Astrocyte of the hippocampus (primary cell): ENCODE measurements at regions not wholly inside any gene's neighbourhood (a gene's known extent, or its start where the extent isn't known, plus 50 kb on each side); places are given as distances from the start of the nearest gene placed in this dataset.
A peak's percentile ranks its signal among the peaks of the same experiment; 100 is the strongest.
"Not testable (repeated sequence)": the region's sequence is repeated elsewhere in the genome, so short reads cannot be mapped to it uniquely, and the experiment has no call there.

Experiments
- DNase-seq: peaks from one replicate; pipeline ENCODE4 v3.0.0; 2011; ENCODE audit warnings: low read depth, low spot score

- DNase-seq, result no peak
Observed at GRCh38 chr3:28139967-28140634, 101.3 kb upstream of the CMC1 start.

- DNase-seq, result no peak
Observed at GRCh38 chr3:28140664-28141063, 100.8 kb upstream of the CMC1 start.

- DNase-seq, result no peak
Observed at GRCh38 chr3:28149960-28150359, 91.5 kb upstream of the CMC1 start.

- DNase-seq, result no peak
Observed at GRCh38 chr3:28150465-28151206, 90.8 kb upstream of the CMC1 start.

GRCh38 chr3:28151207-28151550 lies 90.2 kb upstream of the CMC1 start:
- no peak for DNase-seq

GRCh38 chr3:28151608-28152228 lies 89.7 kb upstream of the CMC1 start:
- DNase-seq, result no peak

GRCh38 chr3:28155631-28156030 lies 85.8 kb upstream of the CMC1 start:
- DNase-seq, result no peak

- DNase-seq, result not testable (repeated sequence)
Observed at GRCh38 chr3:28156599-28156998, 84.8 kb upstream of the CMC1 start.

GRCh38 chr3:28171962-28172361 lies 69.5 kb upstream of the CMC1 start:
- no peak for DNase-seq

GRCh38 chr3:28172748-28173147 lies 68.7 kb upstream of the CMC1 start:
- DNase-seq, result no peak

GRCh38 chr3:28173836-28174235 lies 67.6 kb upstream of the CMC1 start:
- DNase-seq, result peak; percentile 6

- DNase-seq, result no peak
Observed at GRCh38 chr3:28186748-28187147, 54.7 kb upstream of the CMC1 start.

- DNase-seq, result no peak
Observed at GRCh38 chr3:28188686-28189085, 52.7 kb upstream of the CMC1 start.

- no peak for DNase-seq
Observed at GRCh38 chr3:28191363-28191762, 50.1 kb upstream of the CMC1 start.
